Esophagus squamous epithelium (tissue), 4 donors: ENCODE measurements at regions not wholly inside any gene's neighbourhood (a gene's known extent, or its start where the extent isn't known, plus 50 kb on each side); places are given as distances from the start of the nearest gene placed in this dataset.

Experiments
- CTCF ChIP-seq, 6 experiments: fragments of 450-650 bp in 4 of 6; fragments of 200-600 bp in 2 of 6; sonication (generic) in 2 of 6; IDR thresholded peaks; one replicate each; pipeline ENCODE4 v1.5.1; 2016 to 2019; ENCODE audit warnings: antibody characterized with exemption in 6 of 6, mild to moderate bottlenecking in 4 of 6, moderate library complexity in 4 of 6
- POLR2A ChIP-seq, 4 donors: fragments of 450-650 bp; IDR thresholded peaks; one replicate each; pipeline ENCODE4 v1.6.1; 2017; ENCODE audit warnings: antibody characterized with exemption in 4 of 4, mild to moderate bottlenecking in 4 of 4, moderate library complexity in 3 of 4

GRCh38 chr16:65283181-65283651, 161.4 kb upstream of the CDH11 start:
- TF ChIP-seq CTCF (IDR thresholded peaks at IDR 0.05) (no peak), POLR2A (IDR thresholded peaks at IDR 0.05) (no peak)
